ENCODE measurements at regions not wholly inside any gene's neighbourhood (a gene's known extent, or its start where the extent isn't known, plus 50 kb on each side); places are given as distances from the start of the nearest gene placed in this dataset.

- Histone ChIP-seq H3K36me3 (no peaks in the 10 kb centered on the region), H3K4me1 (ENCODE audit: insufficient read depth) (no peaks in the 10 kb centered on the region), H3K4me3 (no peak overlapping the region), H3K27ac (no peak overlapping the region), H3K9me3 (no peaks in the 10 kb centered on the region), H3K27me3 (no peaks in the 10 kb centered on the region)
- WGBS, 3 donors = 71 to 81% (median 78%) methylated on average over 2 of the region's 2 CpGs
- intact Hi-C loops (cut with DNase I) = no loop called here
- DNase-seq = no peak
- TF ChIP-seq, protein P1, sequence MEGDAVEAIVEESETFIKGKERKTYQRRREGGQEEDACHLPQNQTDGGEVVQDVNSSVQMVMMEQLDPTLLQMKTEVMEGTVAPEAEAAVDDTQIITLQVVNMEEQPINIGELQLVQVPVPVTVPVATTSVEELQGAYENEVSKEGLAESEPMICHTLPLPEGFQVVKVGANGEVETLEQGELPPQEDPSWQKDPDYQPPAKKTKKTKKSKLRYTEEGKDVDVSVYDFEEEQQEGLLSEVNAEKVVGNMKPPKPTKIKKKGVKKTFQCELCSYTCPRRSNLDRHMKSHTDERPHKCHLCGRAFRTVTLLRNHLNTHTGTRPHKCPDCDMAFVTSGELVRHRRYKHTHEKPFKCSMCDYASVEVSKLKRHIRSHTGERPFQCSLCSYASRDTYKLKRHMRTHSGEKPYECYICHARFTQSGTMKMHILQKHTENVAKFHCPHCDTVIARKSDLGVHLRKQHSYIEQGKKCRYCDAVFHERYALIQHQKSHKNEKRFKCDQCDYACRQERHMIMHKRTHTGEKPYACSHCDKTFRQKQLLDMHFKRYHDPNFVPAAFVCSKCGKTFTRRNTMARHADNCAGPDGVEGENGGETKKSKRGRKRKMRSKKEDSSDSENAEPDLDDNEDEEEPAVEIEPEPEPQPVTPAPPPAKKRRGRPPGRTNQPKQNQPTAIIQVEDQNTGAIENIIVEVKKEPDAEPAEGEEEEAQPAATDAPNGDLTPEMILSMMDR (IDR thresholded peaks at IDR 0.05) = no peak
- TF ChIP-seq EP300 (IDR thresholded peaks at IDR 0.05) (no peak), POLR2A (IDR thresholded peaks at IDR 0.05) (no peak)
Observed at GRCh38 chr14:29148221-29148620, 381.6 kb downstream of the FOXG1 start.

GRCh38 chr14:29149798-29150197 lies 383.2 kb downstream of the FOXG1 start:
- H3K9me3 ChIP-seq = no peaks in the 10 kb centered on the region
- no peak overlapping the region for H3K4me3 ChIP-seq
- H3K27me3 ChIP-seq = no peaks in the 10 kb centered on the region
- DNase-seq = no peak
- H3K4me1 ChIP-seq (ENCODE audit: insufficient read depth) = no peaks in the 10 kb centered on the region
- no peak for TF ChIP-seq EP300 (IDR thresholded peaks at IDR 0.05)
- TF ChIP-seq, protein P1 (IDR thresholded peaks at IDR 0.05) = no peak
- no peak for TF ChIP-seq POLR2A (IDR thresholded peaks at IDR 0.05)
- H3K36me3 ChIP-seq = no peaks in the 10 kb centered on the region
- no peak overlapping the region for H3K27ac ChIP-seq
- intact Hi-C loops (cut with DNase I) = no loop called here

DNA sequence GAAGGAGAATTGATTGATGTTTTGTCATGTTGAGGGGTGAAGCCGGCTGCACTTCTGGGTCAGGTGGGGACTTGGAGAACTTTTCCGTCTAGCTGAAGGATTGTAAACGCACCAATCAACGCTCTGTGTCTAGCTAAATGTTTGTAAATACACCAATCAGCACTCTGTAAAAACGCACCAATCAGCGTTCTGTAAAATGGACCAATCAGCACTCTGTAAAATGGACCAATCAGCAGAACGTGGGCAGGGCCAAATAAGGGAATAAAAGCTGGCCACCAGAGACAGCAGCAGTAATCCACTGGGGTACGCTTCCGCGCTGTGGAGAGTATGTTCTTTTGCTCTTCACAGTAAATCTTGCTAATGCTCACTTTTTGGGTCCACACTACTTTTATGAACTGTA lies 384.1 kb downstream of the FOXG1 start:
- H3K9me3 ChIP-seq = no peaks in the 10 kb centered on the region
- no peak for TF ChIP-seq EP300 (IDR thresholded peaks at IDR 0.05)
- TF ChIP-seq, protein P1 (IDR thresholded peaks at IDR 0.05) = no peak
- no peak for TF ChIP-seq POLR2A (IDR thresholded peaks at IDR 0.05)
- H3K27me3 ChIP-seq = no peaks in the 10 kb centered on the region
- no peaks in the 10 kb centered on the region for H3K4me1 ChIP-seq (ENCODE audit: insufficient read depth)
- H3K4me3 ChIP-seq = no peak overlapping the region
- H3K27ac ChIP-seq = no peak overlapping the region
- intact Hi-C loops (cut with DNase I) = no loop called here
- WGBS, 3 donors = 92 to 97% (median 95%) methylated on average over 10 of the region's 10 CpGs
- no peaks in the 10 kb centered on the region for H3K36me3 ChIP-seq
- DNase-seq = no peak

DNA sequence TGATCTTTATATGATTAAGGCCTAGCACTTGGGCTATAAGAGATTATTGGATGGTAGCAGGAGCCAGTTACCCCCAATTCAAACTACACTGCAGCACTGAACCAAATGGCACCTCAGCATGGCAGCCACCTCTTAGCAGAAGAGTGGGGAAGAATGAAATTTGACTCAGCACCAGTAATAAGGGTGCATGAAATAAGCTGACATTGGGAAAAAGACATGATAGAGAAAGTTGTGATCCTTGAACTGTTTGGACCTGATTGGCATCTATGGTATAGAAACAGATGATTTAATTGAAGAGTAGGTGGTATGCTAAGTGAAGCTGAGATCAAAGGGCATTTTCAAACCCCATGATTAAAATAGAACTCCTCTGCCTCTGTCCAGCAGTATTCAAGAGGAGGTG lies 389.5 kb downstream of the FOXG1 start:
- H3K9me3 ChIP-seq = no peaks in the 10 kb centered on the region
- H3K27me3 ChIP-seq = no peaks in the 10 kb centered on the region
- H3K4me1 ChIP-seq (ENCODE audit: insufficient read depth) = no peaks in the 10 kb centered on the region
- DNase-seq = no peak
- no peak overlapping the region for H3K27ac ChIP-seq
- no peak for TF ChIP-seq EP300 (IDR thresholded peaks at IDR 0.05)
- TF ChIP-seq, protein P1 (IDR thresholded peaks at IDR 0.05) = no peak
- no peak for TF ChIP-seq POLR2A (IDR thresholded peaks at IDR 0.05)
- intact Hi-C loops (cut with DNase I) = no loop called here
- no peak overlapping the region for H3K4me3 ChIP-seq
- H3K36me3 ChIP-seq = no peaks in the 10 kb centered on the region

DNA sequence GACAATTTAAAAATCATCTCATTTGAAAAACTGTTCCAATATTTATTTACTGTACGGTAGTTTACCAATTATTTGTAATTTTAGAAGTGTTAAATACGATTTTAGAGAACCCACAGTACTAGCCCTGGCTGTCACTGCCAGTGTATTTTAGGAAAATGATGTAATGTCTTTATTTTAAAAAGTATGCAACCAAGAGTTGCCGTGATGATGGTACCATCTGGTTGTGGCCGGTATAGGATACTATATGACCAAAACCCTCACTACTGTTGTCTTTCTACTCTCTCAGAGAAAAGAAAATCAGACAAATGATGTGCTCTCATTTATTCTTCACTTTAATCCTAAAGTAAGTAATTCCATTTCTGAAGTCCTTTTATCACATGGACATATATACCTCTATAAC lies 395.0 kb downstream of the FOXG1 start:
- 74 to 77% (median 76%) methylated on average over 4 of the region's 4 CpGs for WGBS, 3 donors
- no peak overlapping the region for H3K27ac ChIP-seq
- H3K36me3 ChIP-seq = no peaks in the 10 kb centered on the region
- H3K4me3 ChIP-seq = no peak overlapping the region
- no peaks in the 10 kb centered on the region for H3K9me3 ChIP-seq
- DNase-seq = no peak
- H3K4me1 ChIP-seq (ENCODE audit: insufficient read depth) = no peaks in the 10 kb centered on the region
- TF ChIP-seq POLR2A (IDR thresholded peaks at IDR 0.05) = no peak
- intact Hi-C loops (cut with DNase I) = no loop called here
- H3K27me3 ChIP-seq = no peaks in the 10 kb centered on the region
